Fibroblast of mammary gland (primary cell): ENCODE measurements at regions not wholly inside any gene's neighbourhood (a gene's known extent, or its start where the extent isn't known, plus 50 kb on each side); places are given as distances from the start of the nearest gene placed in this dataset.

Experiments
- DNase-seq: peaks from one replicate; pipeline ENCODE4 v3.0.0-alpha.2; 2010; ENCODE audit warnings: low read depth
- H3K4me3 ChIP-seq: 2 replicates; pipeline ENCODE4 v1.5.1; 2011; ENCODE audit warnings: low read depth, mild to moderate bottlenecking, low read length, moderate library complexity; ENCODE audit not compliant: control insufficient read depth
- TF ChIP-seq, protein P1 (sequence below): conservative IDR thresholded peaks from 2 replicates; pipeline ENCODE4 v1.5.1; 2011; ENCODE audit warnings: low read depth, low read length, inconsistent platforms; ENCODE audit not compliant: control insufficient read depth, insufficient read depth

- DNase-seq: peak; percentile 73
- no peak overlapping the region for H3K4me3 ChIP-seq
Measured at GRCh38 chr15:79673416-79674123, 223.2 kb downstream of the MTHFS start.

GRCh38 chr15:79674124-79674465 lies 222.7 kb downstream of the MTHFS start:
- TF ChIP-seq, protein P1, sequence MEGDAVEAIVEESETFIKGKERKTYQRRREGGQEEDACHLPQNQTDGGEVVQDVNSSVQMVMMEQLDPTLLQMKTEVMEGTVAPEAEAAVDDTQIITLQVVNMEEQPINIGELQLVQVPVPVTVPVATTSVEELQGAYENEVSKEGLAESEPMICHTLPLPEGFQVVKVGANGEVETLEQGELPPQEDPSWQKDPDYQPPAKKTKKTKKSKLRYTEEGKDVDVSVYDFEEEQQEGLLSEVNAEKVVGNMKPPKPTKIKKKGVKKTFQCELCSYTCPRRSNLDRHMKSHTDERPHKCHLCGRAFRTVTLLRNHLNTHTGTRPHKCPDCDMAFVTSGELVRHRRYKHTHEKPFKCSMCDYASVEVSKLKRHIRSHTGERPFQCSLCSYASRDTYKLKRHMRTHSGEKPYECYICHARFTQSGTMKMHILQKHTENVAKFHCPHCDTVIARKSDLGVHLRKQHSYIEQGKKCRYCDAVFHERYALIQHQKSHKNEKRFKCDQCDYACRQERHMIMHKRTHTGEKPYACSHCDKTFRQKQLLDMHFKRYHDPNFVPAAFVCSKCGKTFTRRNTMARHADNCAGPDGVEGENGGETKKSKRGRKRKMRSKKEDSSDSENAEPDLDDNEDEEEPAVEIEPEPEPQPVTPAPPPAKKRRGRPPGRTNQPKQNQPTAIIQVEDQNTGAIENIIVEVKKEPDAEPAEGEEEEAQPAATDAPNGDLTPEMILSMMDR: no peak
- H3K4me3 ChIP-seq: no peak overlapping the region
- DNase-seq: no peak

More at GRCh38 chr15:79673416-79674123, 223.2 kb downstream of the MTHFS start:
- TF ChIP-seq, protein P1: peak; percentile 2

GRCh38 chr15:79675982-79676381 lies 220.8 kb downstream of the MTHFS start:
- no peak overlapping the region for H3K4me3 ChIP-seq
- TF ChIP-seq, protein P1: no peak
- DNase-seq: peak; percentile 15

DNA sequence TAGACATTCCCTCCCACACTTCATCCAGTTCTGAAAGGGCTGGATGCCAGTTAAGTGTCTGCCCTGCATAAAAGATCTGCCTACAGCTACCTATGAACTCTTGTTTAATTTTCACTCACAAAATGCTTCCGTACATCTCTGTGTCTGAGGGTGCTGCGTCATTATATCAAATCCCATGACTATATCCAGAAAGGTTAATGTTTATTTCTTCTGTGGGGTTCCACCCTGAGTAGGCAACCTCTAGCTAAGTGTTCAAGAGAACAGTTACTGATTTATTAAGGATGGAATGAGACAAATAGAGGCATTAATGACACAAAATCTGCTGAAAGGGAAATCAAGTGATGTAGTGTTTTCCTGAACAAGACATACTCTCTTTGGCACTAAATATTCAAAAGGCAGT lies 220.2 kb downstream of the MTHFS start:
- no peak overlapping the region for H3K4me3 ChIP-seq
- TF ChIP-seq, protein P1: no peak
- DNase-seq: no peak

DNA sequence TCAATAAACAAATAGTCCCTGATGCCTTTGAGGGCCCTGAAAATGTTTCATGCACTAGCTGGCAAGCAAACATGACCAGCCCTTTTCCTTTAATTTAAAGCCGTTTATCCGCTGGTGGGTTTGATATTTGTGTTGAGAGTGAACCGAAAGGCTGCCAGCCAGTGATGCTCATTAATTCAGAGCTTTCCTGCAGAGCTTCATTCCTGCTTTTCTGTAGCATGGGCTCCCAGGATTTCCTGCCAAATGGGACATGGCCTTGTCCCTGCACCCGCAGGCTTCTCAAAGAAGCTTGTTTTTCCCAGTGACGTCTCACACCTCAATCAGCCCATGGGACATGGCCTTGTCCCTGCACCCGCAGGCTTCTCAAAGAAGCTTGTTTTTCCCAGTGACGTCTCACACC lies 219.6 kb downstream of the MTHFS start:
- TF ChIP-seq, protein P1: no peak
- no peak overlapping the region for H3K4me3 ChIP-seq
- DNase-seq: no peak

GRCh38 chr15:79678032-79678701 lies 218.6 kb downstream of the MTHFS start:
- TF ChIP-seq, protein P1: no peak
- no peak overlapping the region for H3K4me3 ChIP-seq
- no peak for DNase-seq
